OCI-LY7 (cell line): ENCODE measurements at regions not wholly inside any gene's neighbourhood (a gene's known extent, or its start where the extent isn't known, plus 50 kb on each side); places are given as distances from the start of the nearest gene placed in this dataset.

Source experiments
- BruUV-seq: library from RNA; stranded (reverse); fragments of 400-500 nt; replicated peaks from 2 replicates; lab custom pipeline; 2021; lab: Mats Ljungman, UMichigan
- CTCF ChIA-PET: fragments of 300-600 bp; sonication (Branson Sonifier 250); formaldehyde crosslinking; loops from one replicate; lab custom pipeline; 2022; ENCODE audit warnings: antibody characterized with exemption; ENCODE audit not compliant: unreplicated experiment; lab: Charles Lee
- POLR2A ChIA-PET: fragments of 300-600 bp; sonication (Branson Sonifier 250); formaldehyde crosslinking; loops from one replicate; lab custom pipeline; 2022; ENCODE audit warnings: antibody characterized with exemption; lab: Charles Lee
- DNase-seq: peaks from one replicate; pipeline ENCODE4 v3.0.0-alpha.2; 2015; ENCODE audit warnings: low spot score
- H2AFZ ChIP-seq: fragments of 200-600 bp; sonication (generic), shearing (Covaris generic); 2 replicates; pipeline ENCODE4 v1.6.1; 2014; ENCODE audit warnings: mild to moderate bottlenecking, antibody characterized with exemption, low read length, moderate library complexity
- H3K27ac ChIP-seq: fragments of 200-600 bp; sonication (generic); 2 replicates; pipeline ENCODE4 v1.5.1; 2014; ENCODE audit warnings: mixed run types, low read depth, mild to moderate bottlenecking, moderate library complexity, low read length, inconsistent platforms; ENCODE audit not compliant: poor library complexity, severe bottlenecking
- H3K36me3 ChIP-seq: fragments of 200-600 bp; sonication (generic); 2 replicates; pipeline ENCODE4 v1.6.1; 2014; ENCODE audit warnings: mild to moderate bottlenecking, antibody characterized with exemption, low read length, moderate library complexity, mixed read lengths; ENCODE audit not compliant: insufficient read depth
- H3K4me1 ChIP-seq: fragments of 200-600 bp; sonication (generic); 2 replicates; pipeline ENCODE4 v1.5.1; 2014; ENCODE audit warnings: mild to moderate bottlenecking, low read length; ENCODE audit not compliant: insufficient read depth, poor library complexity, severe bottlenecking
- H3K4me2 ChIP-seq: fragments of 200-600 bp; sonication (generic); 2 replicates; pipeline ENCODE4 v1.6.1; 2014; ENCODE audit warnings: mild to moderate bottlenecking, low read length
- H3K4me3 ChIP-seq: fragments of 200-600 bp; sonication (generic); 2 replicates; pipeline ENCODE4 v1.5.1; 2014; ENCODE audit warnings: mild to moderate bottlenecking, low read depth, low read length; ENCODE audit not compliant: poor library complexity, severe bottlenecking
- H3K79me2 ChIP-seq: fragments of 200-600 bp; sonication (generic); 2 replicates; pipeline ENCODE4 v1.6.1; 2016; ENCODE audit warnings: low read depth, mild to moderate bottlenecking, low read length, moderate library complexity, mixed read lengths; ENCODE audit not compliant: insufficient read depth
- H3K9me2 ChIP-seq: fragments of 200-600 bp; sonication (generic); 2 replicates; pipeline ENCODE4 v1.6.1; 2016; ENCODE audit warnings: mild to moderate bottlenecking, low read length, mixed read lengths; ENCODE audit not compliant: insufficient read depth
- H3K9me3 ChIP-seq: fragments of 200-600 bp; sonication (generic); 2 replicates; pipeline ENCODE4 v1.6.1; 2014; ENCODE audit warnings: mild to moderate bottlenecking, mixed run types, low read length, mixed read lengths
- H4K20me1 ChIP-seq: fragments of 200-600 bp; sonication (generic); 2 replicates; pipeline ENCODE4 v1.6.1; 2014; ENCODE audit warnings: mild to moderate bottlenecking, antibody characterized with exemption, low read length, moderate library complexity, mixed read lengths; ENCODE audit not compliant: insufficient read depth
- CTCF ChIP-seq: fragments of 200-600 bp; sonication (generic); conservative IDR thresholded peaks from 2 replicates; pipeline ENCODE4 v1.5.1; 2014; ENCODE audit warnings: mild to moderate bottlenecking, antibody characterized with exemption, low read length, moderate library complexity, mixed read lengths
- EZH2phosphoT487 ChIP-seq: fragments of 200-600 bp; sonication (generic); IDR thresholded peaks from 2 replicates; pipeline ENCODE4 v1.6.1; 2018; ENCODE audit warnings: low read depth, borderline replicate concordance, mild to moderate bottlenecking, mixed run types, antibody characterized with exemption, low read length, moderate library complexity, mixed read lengths
- intact Hi-C: fragments of 100-400 bp; cut with micrococcal nuclease; formaldehyde crosslinking; loops from one replicate; pipeline ENCODE4 v1.10.0; 2022; ENCODE audit not compliant: unreplicated experiment

DNA sequence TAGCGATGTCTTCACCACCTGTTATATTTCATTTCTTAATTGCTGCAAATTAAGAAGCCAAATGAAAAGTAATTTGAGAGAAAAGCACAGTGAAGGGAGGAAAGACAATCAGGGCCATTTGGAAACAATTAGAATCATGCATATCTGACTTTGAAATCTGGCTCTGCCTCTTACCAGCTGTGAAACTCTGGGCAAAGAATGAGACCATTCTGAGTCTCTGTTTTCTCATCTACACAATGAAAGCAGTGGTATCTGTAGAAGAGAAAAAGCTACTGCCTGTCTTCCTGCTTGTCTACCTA, 334.5 kb upstream of the CYRIA start:
- BruUV-seq = no TSS peak
- POLR2A ChIA-PET = no interaction called here

GRCh38 chr2:16999347-17000183, 333.9 kb upstream of the CYRIA start:
- Histone ChIP-seq H3K27ac (no peak overlapping the region), H3K4me2 (no peak overlapping the region), H3K9me2 (no peaks in the 10 kb centered on the region), H3K9me3 (no peaks in the 10 kb centered on the region), H2AFZ (no peak overlapping the region), H4K20me1 (no peaks in the 10 kb centered on the region), H3K79me2 (no peaks in the 10 kb centered on the region), H3K4me3 (no peak overlapping the region), H3K4me1 (no peaks in the 10 kb centered on the region), H3K36me3 (no peaks in the 10 kb centered on the region)
- ChIA-PET POLR2A (interaction anchor here (1.2 kb wide), 1 partner anchor 13 kb away, joined by 3 read pairs; no protein-coding TSS in a partner anchor), CTCF (no interaction called here)
- DNase-seq = no peak
- BruUV-seq = no TSS peak
- TF ChIP-seq CTCF (no peak), EZH2phosphoT487 (no peak)
- intact Hi-C loops = no loop called here

More for the DNA sequence above, 334.5 kb upstream of the CYRIA start:
- no peak for DNase-seq
- Histone ChIP-seq H4K20me1 (no peaks in the 10 kb centered on the region), H3K9me3 (no peaks in the 10 kb centered on the region), H3K4me3 (no peak overlapping the region), H3K36me3 (no peaks in the 10 kb centered on the region), H3K27ac (no peak overlapping the region), H2AFZ (no peak overlapping the region), H3K9me2 (no peaks in the 10 kb centered on the region), H3K4me1 (no peaks in the 10 kb centered on the region), H3K79me2 (no peaks in the 10 kb centered on the region), H3K4me2 (no peak overlapping the region)
- TF ChIP-seq EZH2phosphoT487 = no peak
- no peak for TF ChIP-seq CTCF
- CTCF ChIA-PET = no interaction called here
- intact Hi-C loops = no loop called here

- Histone ChIP-seq H3K79me2 (no peaks in the 10 kb centered on the region), H4K20me1 (no peaks in the 10 kb centered on the region), H3K27ac (no peak overlapping the region), H3K4me2 (no peak overlapping the region), H3K9me2 (no peaks in the 10 kb centered on the region), H3K9me3 (no peaks in the 10 kb centered on the region), H2AFZ (no peak overlapping the region), H3K36me3 (no peaks in the 10 kb centered on the region), H3K4me3 (no peak overlapping the region), H3K4me1 (no peaks in the 10 kb centered on the region)
- no peak for DNase-seq
- CTCF ChIA-PET = no interaction called here
- intact Hi-C loops = no loop called here
- TF ChIP-seq EZH2phosphoT487 (no peak), CTCF (no peak)
- POLR2A ChIA-PET = interaction anchor here (0.6 kb wide), 2 partner anchors 302 to 537 kb away, joined by 3 read pairs; no protein-coding TSS in a partner anchor
- no TSS peak for BruUV-seq
Measured at GRCh38 chr2:16978301-16978700, 312.7 kb upstream of the CYRIA start.
